HG02588 (cell line): ENCODE measurements at regions not wholly inside any gene's neighbourhood (a gene's known extent, or its start where the extent isn't known, plus 50 kb on each side); places are given as distances from the start of the nearest gene placed in this dataset.
"Not testable (repeated sequence)": the region's sequence is repeated elsewhere in the genome, so short reads cannot be mapped to it uniquely, and the experiment has no call there.

Experiments
- ATAC-seq: cut with Tn5 transposase; IDR thresholded peaks from one replicate; pipeline ENCODE4 v1.9.1; 2021; ENCODE audit warnings: mild to moderate bottlenecking, moderate library complexity; ENCODE audit not compliant: unreplicated experiment

- ATAC-seq: no peak
These were observed 343.4 kb upstream of the PRICKLE1 start for GRCh38 chr12:42932936-42933335.

- no peak for ATAC-seq
These were observed 336.7 kb upstream of the PRICKLE1 start for GRCh38 chr12:42926232-42926631.

GRCh38 chr12:42924482-42924881 is 334.9 kb upstream of the PRICKLE1 start:
- no peak for ATAC-seq

- ATAC-seq: no peak
These were observed 334.0 kb upstream of the PRICKLE1 start for GRCh38 chr12:42923583-42923982.

- ATAC-seq: no peak
These were observed 333.6 kb upstream of the PRICKLE1 start for GRCh38 chr12:42923156-42923555.

- no peak for ATAC-seq
These were observed 332.9 kb upstream of the PRICKLE1 start for GRCh38 chr12:42922505-42922850.

GRCh38 chr12:42921741-42922504 is 332.4 kb upstream of the PRICKLE1 start:
- ATAC-seq: no peak

- ATAC-seq: no peak
These were observed 330.1 kb upstream of the PRICKLE1 start for GRCh38 chr12:42919691-42920090.

GRCh38 chr12:42918443-42918842 is 328.9 kb upstream of the PRICKLE1 start:
- no peak for ATAC-seq

- no peak for ATAC-seq
These were observed 326.6 kb upstream of the PRICKLE1 start for GRCh38 chr12:42916143-42916542.

- ATAC-seq: no peak
These were observed 325.9 kb upstream of the PRICKLE1 start for GRCh38 chr12:42915426-42915825.

GRCh38 chr12:42912367-42912766 is 322.8 kb upstream of the PRICKLE1 start:
- ATAC-seq: no peak

GRCh38 chr12:42910656-42911055 is 321.1 kb upstream of the PRICKLE1 start:
- ATAC-seq: no peak

- no peak for ATAC-seq
These were observed 319.2 kb upstream of the PRICKLE1 start for GRCh38 chr12:42908712-42909111.

GRCh38 chr12:42906801-42907200 is 317.3 kb upstream of the PRICKLE1 start:
- ATAC-seq: not testable (repeated sequence)

GRCh38 chr12:42905419-42905705 is 315.8 kb upstream of the PRICKLE1 start:
- no peak for ATAC-seq

GRCh38 chr12:42904683-42905418 is 315.3 kb upstream of the PRICKLE1 start:
- no peak for ATAC-seq

- ATAC-seq: no peak
These were observed 314.2 kb upstream of the PRICKLE1 start for GRCh38 chr12:42903736-42904135.

- ATAC-seq: no peak
These were observed 312.5 kb upstream of the PRICKLE1 start for GRCh38 chr12:42902001-42902400.

GRCh38 chr12:42893803-42894202 is 304.3 kb upstream of the PRICKLE1 start:
- ATAC-seq: no peak

- no peak for ATAC-seq
These were observed 303.4 kb upstream of the PRICKLE1 start for GRCh38 chr12:42892702-42893551.

GRCh38 chr12:42887657-42888056 is 298.1 kb upstream of the PRICKLE1 start:
- no peak for ATAC-seq
